ES-I3 (cell line): ENCODE measurements at regions not wholly inside any gene's neighbourhood (a gene's known extent, or its start where the extent isn't known, plus 50 kb on each side); places are given as distances from the start of the nearest gene placed in this dataset.

Experiments used
- H3K36me3 ChIP-seq: 2 replicates; pipeline ENCODE4 v1.6.1; 2013; ENCODE audit warnings: mild to moderate bottlenecking, low read length, control low read depth, moderate library complexity; ENCODE audit not compliant: insufficient read depth
- H3K4me1 ChIP-seq: 2 replicates; pipeline ENCODE4 v1.6.1; 2013; ENCODE audit warnings: mild to moderate bottlenecking, control low read depth, low read length; ENCODE audit not compliant: insufficient read depth
- H3K9ac ChIP-seq: 2 replicates; pipeline ENCODE4 v1.6.1; 2013; ENCODE audit warnings: low read depth, mild to moderate bottlenecking, low read length, moderate library complexity
- H3K9me3 ChIP-seq: 2 replicates; pipeline ENCODE4 v1.6.1; 2013; ENCODE audit warnings: mild to moderate bottlenecking, low read length, moderate library complexity; ENCODE audit not compliant: control insufficient read depth, insufficient read depth

DNA sequence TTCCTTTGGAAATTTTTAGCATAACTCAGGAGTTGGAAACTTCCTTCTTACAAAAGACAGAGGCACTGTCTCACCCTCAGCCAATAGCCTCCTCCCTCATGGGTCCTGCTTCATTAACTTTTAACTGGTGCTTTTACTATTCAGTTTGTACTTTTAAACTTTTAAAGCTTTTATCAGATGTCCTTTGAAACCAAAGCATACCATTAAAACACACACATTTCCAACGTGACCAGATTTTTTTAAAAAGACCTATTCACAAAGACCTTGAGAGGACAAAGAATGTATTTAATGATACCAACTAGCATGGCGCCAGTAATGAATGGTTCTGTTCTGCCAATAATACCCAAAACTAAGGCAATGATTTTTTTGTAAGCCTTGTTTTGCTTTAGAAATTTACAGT, 173.6 kb upstream of the EEA1 start:
- Histone ChIP-seq H3K36me3 (no peaks in the 10 kb centered on the region), H3K9ac (no peak overlapping the region), H3K4me1 (no peaks in the 10 kb centered on the region), H3K9me3 (no peaks in the 10 kb centered on the region)

DNA sequence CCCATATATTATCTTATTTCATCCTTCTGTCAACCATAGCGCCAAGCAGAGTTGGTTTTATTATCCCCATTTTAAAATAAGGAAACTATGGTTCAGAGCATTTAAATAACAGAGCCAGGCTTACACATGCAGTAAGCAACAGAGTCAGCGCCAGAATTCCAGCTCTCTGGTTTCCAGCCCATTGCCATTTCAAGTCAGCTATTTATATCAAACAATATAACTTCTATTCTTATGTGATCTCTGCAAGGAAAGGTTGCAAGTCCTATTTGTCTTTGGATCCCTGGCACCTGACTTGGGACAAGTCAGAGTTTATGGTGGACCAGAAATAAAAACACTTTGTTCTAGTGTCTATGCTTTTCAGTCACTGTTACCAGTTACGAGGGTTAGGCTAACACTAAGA, 174.1 kb upstream of the EEA1 start:
- Histone ChIP-seq H3K9me3 (no peaks in the 10 kb centered on the region), H3K36me3 (no peaks in the 10 kb centered on the region), H3K4me1 (no peaks in the 10 kb centered on the region), H3K9ac (no peak overlapping the region)

DNA sequence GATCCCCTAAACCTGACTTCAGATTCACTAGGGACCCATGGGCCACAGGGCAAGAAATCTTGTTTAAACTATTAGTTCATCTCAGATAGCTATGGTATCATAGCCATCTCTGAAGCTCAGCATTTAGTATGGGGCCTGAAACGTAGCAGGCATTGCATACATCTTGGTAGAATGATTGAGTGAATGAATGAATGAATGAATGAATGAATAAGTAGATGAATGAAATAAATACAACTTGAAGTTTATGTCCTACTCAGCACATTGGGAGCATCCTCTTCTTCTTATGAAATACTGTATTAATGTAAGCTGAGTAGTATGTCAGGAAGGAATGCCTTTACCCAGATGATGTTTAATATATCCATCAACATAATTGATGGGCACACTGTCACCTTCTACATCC, 175.4 kb upstream of the EEA1 start:
- H3K9me3 ChIP-seq, result no peaks in the 10 kb centered on the region
- H3K9ac ChIP-seq, result no peak overlapping the region
- no peaks in the 10 kb centered on the region for H3K4me1 ChIP-seq
- no peaks in the 10 kb centered on the region for H3K36me3 ChIP-seq

DNA sequence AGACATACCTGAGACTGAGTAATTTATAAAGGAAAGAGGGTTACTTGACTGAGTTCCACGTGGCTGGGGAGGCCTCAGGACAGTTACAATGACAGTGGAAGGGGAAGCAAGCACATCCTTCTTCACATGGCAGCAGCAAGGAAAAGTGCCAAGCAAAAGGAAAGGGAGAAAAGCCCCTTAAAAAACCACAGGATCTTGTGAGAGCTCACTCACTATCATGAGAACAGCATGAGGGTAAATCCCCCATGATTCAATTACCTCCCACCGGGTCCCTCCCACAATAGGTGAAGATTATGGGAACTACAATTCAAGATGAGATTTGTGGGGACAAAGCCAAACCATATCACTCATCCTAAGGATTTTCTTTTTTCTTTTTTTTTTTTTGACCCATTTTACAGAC, 177.8 kb upstream of the EEA1 start:
- no peaks in the 10 kb centered on the region for H3K36me3 ChIP-seq
- no peaks in the 10 kb centered on the region for H3K4me1 ChIP-seq
- H3K9ac ChIP-seq, result no peak overlapping the region
- H3K9me3 ChIP-seq, result no peaks in the 10 kb centered on the region

DNA sequence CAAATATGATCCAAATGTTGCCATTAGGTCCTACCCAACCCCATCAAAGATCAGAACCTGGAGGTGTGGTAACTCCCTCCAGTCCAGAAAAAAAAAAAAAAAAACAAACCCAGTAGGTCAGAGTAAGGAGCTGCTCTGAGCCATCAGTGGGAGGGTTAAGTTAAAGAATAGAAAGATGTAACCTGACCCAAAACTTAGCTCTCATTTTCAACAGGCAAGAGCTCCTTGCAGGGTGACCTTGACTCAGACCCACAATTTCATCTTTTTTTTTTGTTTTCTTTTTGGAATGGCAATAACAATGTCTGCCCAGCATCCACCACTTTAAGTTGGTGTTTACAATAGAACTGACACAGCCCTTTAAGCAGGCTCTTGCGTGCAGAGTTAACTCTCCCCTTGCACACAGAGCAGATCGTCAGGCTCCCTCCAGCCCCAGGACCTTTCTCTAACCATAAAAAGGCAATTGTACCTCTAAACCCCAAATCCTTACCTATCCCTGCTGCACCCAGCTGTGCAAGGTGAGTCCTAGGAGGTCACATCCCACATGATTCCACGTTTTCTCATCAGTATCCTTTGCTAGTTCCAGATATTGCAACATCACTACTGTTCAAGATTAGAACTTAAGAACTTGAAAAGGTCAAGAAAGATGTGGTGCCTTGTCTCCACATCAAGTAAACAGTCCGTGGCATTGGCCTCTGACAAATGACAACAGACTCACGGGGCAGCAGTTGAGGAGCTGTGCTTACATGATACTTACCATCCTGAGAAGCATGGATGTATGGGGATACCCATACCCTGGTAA, 178.6 kb upstream of the EEA1 start:
- no peaks in the 10 kb centered on the region for H3K36me3 ChIP-seq
- no peaks in the 10 kb centered on the region for H3K4me1 ChIP-seq
- no peaks in the 10 kb centered on the region for H3K9me3 ChIP-seq
- H3K9ac ChIP-seq, result no peak overlapping the region

DNA sequence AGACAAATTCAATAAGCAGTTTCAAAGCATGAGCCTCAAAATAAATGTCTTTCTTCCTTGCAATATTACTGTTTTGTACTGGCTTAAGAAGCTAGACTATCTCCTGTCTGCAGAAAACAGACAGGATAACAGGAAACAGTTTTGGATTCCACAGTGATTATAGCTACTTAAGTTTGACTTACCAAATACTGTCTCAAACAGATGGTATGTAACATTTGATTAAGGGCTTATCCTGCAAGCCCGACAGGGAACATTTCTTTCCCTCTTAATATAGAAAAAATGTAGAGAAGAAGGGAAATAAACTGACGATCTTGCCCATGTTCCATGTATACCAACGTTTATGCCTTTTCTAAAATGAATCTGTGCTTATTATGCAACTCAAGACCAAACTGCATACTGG, 179.9 kb upstream of the EEA1 start:
- Histone ChIP-seq H3K9ac (no peak overlapping the region), H3K4me1 (no peaks in the 10 kb centered on the region), H3K36me3 (no peaks in the 10 kb centered on the region), H3K9me3 (no peaks in the 10 kb centered on the region)

DNA sequence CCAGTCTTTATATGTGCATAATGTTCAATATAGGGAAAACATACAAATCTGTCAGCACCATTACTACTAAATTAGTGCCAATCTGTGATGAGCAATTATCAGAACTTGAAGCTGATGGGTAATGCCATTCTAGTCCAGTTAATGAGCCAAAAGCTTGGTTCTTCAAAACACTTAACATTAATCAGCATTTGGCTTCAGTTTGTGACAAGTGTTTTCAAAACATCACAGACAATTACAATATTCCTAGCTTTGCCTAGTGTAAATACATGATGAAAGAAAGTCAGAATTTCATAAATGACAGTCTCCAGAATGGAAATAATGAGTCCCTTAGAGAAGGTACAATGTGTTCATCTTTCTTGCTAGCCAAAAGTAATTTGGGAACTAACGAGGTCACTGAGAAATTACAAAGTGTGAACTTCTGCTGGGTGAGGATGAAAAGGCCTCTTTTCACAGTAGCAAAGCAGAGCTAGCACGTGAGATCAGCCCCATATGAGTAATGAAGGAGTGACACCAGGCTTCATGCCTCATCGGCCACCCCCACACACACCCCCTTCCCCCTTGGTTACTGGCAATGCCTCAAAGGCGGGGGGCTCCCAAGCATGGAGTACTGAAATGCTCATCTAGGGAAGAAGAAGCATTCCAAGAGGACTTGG, 180.6 kb upstream of the EEA1 start:
- Histone ChIP-seq H3K9ac (no peak overlapping the region), H3K9me3 (no peaks in the 10 kb centered on the region), H3K36me3 (no peaks in the 10 kb centered on the region), H3K4me1 (no peaks in the 10 kb centered on the region)

DNA sequence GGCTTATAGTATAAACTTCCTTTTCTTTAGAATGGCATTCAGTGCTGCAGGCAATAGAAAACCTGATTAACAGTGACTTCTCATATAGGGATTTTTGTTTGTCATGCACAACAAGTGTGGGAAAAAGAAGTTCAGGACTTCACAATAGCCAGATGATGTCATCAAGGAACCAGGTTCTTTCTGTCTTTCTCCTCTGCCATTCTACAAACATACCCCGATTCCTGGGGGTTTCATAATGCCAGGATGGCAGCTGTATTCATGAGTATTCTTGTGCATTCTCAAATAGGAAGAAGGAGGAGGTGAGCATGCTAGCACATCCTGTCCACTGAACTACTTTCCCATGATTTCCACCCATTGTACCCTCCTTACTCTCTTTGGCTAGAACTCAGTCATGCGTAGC, 182.7 kb upstream of the EEA1 start:
- H3K9ac ChIP-seq, result no peak overlapping the region
- no peaks in the 10 kb centered on the region for H3K9me3 ChIP-seq
- no peaks in the 10 kb centered on the region for H3K4me1 ChIP-seq
- H3K36me3 ChIP-seq, result no peaks in the 10 kb centered on the region

DNA sequence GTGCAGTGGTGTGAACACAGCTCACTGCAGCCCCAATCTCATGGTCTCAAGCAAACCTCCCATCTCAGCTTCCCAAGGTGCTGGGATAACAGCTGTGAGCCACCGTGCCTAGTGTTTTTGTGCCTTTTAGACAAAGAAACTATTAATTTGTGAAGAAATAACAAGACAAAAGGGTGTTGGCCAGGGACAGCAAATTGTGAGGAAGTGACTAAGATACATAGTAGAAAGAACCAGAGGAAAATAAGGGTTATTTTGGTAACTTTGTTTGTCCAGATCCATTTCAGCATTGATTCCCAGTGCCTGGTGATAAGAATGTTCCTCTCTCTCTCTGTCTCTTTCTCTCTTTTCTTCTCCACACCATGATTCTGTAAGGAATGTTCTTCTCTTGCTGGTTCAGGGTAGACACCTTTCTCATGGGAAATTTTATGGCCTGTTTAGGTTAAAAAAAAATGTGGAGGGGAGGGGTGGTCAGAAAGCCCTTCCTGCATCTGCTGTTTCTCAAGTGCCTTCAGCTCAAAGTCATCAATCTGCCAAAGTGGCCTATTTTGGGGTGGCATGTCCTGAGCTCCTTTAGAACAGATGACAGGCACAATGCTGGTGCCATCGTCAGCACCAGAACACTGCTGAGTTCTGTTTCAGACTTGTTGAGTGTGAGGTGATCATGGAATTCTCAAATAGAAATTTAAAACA, 184.4 kb upstream of the EEA1 start:
- no peaks in the 10 kb centered on the region for H3K4me1 ChIP-seq
- no peaks in the 10 kb centered on the region for H3K36me3 ChIP-seq
- H3K9ac ChIP-seq, result no peak overlapping the region
- no peaks in the 10 kb centered on the region for H3K9me3 ChIP-seq

DNA sequence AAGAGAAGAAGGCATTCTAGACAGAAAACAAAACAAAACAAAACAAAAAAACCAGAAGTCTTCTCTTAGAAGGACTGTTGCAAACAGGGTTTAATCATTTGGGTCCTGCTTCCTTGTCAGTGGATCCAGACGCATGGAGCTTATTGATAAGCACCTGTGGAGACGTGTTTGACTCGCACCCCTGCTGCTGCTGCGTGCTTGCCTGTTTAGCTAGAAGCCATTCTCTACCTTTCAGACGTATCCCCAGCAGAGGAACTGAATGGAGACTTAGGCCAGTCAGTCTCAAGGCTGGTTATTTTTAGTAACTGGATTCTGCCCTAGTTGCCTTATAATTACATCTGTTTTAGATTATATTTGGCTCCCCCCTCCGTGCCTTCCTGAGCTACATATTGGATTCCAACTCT, 186.1 kb upstream of the EEA1 start:
- Histone ChIP-seq H3K9ac (no peak overlapping the region), H3K9me3 (no peaks in the 10 kb centered on the region), H3K36me3 (no peaks in the 10 kb centered on the region), H3K4me1 (no peaks in the 10 kb centered on the region)

DNA sequence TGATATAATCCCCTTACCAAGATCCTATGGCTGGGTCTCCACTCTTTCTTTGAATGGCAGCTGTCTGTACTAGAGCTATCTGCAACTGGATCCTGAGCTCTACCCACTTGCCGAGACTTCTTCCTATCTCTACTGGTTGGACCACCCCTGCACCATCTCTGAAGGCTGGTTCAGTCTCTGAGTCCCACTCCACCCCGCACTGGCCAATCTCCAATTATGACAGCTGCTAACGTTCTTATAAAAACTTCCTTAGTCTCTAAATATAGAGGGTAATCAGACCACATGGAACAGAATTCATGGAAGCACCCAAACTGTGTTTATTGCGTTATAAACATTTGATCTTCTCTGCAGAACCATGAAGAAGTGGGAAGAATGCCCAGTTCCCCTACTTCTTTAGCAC, 186.6 kb upstream of the EEA1 start:
- Histone ChIP-seq H3K36me3 (no peaks in the 10 kb centered on the region), H3K9me3 (no peaks in the 10 kb centered on the region), H3K9ac (no peak overlapping the region), H3K4me1 (no peaks in the 10 kb centered on the region)

DNA sequence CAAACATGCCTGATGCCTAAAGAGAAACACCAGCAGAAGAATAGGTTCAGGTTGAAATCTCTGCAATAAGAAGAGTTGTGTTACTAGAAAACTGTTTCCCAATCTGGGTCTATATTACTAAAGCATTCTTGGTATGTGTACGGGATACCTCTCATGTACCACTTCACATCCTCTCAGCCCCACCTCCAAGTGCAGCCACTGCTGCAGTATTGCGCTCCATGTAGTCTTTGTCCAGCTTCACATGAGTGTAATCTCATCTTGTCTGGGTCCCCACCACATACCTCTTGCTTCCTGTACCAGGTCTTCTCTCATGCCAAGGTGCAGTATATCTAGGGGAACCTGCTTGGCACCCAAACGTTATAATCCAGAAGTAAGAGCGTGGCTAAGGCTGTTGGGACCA, 187.5 kb upstream of the EEA1 start:
- no peaks in the 10 kb centered on the region for H3K4me1 ChIP-seq
- no peaks in the 10 kb centered on the region for H3K9me3 ChIP-seq
- H3K36me3 ChIP-seq, result no peaks in the 10 kb centered on the region
- H3K9ac ChIP-seq, result no peak overlapping the region

DNA sequence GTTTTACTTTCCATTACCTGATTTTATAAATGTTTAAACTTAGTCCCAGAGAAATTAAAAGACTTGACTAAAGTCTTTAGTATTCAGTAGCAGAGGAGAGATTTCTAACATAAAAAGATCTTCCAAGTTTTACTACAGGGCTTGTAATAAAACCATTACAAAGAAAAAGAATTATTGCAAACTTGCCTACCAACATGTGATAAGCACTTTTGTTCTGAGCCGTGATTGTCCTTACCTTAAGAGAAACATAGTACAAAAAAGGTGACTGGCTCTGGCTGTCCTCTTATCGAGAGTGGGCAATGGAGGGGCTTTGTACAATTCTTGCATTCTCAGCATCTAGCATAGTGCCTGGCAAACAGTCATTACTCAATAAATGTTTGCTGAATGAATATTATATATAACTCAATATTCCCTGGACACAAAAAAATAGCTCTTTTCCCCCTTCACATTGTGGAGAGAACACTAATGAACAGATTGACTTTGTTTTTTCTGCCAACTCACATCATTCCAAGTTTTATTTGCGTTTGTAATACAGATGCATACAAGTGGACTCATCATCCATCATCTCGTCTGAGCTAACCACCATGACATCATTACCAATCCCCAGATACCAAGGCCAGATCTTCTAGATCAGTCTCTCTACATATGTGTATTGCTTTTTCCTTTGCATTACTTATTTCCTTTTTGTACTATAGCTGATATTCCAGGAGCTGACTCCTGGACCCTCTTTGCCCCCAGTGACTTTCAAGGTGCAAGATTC, 192.8 kb upstream of the EEA1 start:
- Histone ChIP-seq H3K4me1 (no peaks in the 10 kb centered on the region), H3K9me3 (no peaks in the 10 kb centered on the region), H3K9ac (no peak overlapping the region), H3K36me3 (no peaks in the 10 kb centered on the region)

DNA sequence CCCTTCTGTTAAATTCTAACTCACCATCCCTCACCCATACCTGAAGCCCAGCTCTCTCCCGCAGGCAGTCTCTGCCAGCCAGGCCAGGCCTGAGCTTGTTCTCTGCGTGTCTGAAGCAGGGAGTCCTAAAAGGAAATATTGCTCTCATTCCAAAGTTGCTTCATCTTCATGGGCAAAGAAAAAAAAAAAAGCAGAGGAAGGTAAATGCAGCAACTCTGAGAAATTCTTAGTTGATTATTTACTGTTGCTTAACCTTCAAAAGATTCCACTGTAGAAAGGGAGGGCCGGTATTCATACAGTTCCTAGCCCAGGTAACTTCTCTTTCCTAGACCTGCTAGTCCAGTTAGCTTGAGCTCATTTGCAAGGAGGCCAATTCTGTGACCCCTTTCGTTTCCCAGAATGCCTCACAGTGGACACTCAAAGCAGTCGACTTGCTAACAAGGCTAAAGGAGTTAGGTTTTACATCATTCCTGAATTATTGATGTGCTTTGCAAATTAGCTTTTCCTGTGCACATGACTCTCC, 193.5 kb upstream of the EEA1 start:
- no peak overlapping the region for H3K9ac ChIP-seq
- no peaks in the 10 kb centered on the region for H3K4me1 ChIP-seq
- H3K36me3 ChIP-seq, result no peaks in the 10 kb centered on the region
- no peaks in the 10 kb centered on the region for H3K9me3 ChIP-seq
